Globus pallidus (tissue), 1 donor: ENCODE measurements at regions not wholly inside any gene's neighbourhood (a gene's known extent, or its start where the extent isn't known, plus 50 kb on each side); places are given as distances from the start of the nearest gene placed in this dataset.

Experiments used
- DNase-seq: peaks from one replicate; pipeline ENCODE4 v3.0.0-alpha.2; 2015; ENCODE audit warnings: low spot score

- no peak for DNase-seq
These were observed 85.2 kb upstream of the PRR23E start for GRCh38 chr3:127107491-127108375.

DNA sequence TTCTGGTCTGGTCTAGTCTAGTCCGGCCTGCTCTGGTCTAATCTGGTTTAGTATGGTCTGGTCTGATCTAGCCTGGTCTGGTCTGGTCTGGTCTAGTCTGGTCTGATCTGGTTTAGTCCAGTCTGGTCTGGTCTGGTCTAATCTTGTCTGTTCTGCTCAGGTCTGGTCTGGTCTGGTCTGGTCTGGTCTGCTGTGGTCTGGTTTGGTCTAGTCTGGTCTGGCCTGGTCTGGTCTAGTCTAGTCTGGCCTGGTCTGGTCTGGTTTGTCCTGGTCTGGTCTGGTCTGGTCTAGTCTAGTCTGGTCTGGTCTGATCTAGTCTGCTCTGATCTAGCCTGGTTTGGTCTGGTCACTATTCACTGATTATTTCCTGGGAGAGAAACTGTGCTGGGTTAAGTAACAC, 84.1 kb upstream of the PRR23E start:
- DNase-seq: no peak

- DNase-seq: no peak
These were observed 81.8 kb upstream of the PRR23E start for GRCh38 chr3:127110982-127111693.

DNA sequence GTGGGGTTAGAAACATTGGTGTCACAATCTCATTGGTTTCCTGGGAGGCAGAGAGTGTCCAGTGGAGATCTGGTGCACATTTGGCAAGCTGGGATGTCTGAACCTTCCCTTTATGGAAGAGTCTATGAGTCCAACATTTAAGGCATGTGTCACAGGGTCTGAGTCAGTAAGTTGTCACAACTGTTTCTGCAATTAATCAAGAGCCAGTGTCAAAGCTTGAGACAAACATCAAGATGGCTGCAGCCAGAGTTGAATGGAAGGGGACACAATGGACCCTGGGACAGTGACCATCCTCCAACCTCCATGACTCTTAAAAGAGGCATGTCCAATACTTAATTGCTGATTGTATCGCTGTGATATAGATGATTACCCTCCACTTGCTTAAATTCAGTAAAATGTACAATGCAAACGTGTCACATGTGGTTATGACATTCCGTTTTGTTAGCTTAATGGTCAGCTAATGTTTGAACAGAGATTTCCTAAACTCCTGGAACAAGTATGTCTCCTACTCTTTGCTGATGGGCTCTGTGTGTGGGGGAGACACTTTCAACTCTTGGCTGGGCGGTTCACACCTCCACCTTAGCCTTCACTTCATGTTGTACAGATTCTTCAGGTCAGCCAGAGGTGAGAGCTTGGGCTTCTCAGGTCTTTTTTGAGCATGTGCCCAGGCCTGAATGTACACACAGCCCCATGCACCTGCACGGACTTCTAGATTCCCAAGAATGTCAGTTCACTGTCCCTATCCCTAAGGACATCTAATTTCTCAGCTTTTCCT, 79.9 kb upstream of the PRR23E start:
- DNase-seq: no peak

DNA sequence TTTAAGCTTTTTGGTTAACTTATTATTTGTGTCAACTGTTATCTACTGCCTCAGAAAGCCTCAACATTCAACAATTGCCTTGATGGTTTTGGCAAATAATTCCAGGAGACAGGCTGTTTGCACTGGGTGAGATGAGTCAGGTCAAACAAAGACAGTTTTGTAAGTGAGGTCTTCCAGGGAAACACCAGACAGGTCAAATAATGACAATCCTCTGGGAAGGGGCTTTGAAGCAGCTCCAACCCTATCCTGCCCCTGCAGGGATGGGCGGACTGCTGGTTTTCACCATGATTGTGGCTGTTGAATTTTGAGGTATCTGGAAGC, 79.4 kb upstream of the PRR23E start:
- DNase-seq: no peak

DNA sequence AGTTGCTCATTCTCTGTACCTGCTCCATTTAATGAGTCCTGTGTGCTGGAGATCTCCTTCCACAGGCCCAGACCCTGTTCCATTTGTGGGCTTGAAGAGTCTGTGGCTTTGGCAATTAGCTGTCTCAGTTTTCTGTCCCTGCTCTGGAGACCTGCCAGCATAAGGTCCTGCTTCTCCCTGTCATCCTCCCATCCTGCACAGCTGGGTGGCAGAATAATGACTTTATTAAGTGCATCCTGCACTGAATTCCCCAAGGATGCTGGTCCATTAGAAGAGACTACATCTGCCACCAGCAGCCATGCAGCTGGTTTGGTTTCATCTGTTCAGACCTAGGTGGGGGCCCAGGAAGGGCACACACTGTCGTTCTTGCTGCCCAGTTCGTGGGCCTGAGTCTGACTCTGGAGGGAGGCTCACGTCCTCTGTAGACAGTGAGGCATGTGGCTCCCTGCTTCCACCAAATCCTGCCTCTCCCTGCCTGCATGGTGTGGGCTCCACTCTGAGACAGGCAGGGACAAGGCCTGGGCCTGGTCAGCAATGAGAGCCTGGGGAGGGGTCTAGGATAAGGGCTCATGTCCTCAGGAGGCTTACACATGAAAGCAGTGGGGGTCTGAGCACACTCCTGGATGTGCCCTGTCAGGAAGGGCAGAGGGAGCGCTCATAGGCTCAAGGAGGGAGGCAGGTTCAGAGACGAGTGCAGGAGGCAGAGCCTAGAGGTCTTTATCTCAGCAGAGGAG, 78.4 kb upstream of the PRR23E start:
- no peak for DNase-seq

DNA sequence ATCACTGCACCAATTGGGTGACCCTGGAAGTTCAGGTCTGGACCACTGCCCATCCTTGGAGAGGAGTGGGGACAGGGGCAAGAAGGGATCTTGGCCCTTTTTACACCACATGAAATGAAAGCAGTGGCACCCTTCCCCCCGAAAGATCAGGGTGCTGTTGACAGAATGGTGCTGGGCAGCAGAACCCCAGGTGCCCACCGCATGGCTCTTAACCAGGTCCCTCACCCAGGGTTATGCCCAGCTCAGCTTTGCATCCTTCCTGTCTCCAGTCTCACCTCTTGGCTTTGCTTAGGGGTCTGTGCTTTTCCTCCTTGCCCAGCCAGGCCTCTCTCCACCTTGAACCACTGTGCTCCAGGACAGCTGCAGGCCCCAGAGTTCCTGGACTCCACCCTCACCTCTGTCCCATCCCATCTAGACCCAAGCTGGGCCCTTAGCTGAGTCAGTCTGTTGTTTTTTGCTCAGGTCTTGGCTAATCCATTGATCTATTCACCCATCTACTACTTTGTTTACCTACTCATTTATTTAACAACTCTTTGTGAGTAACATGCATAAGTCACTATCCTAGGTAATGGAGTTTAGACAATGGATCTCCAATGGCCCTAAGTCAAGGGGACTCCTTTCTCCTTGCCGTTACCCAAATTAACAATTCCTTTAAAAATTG, 77.1 kb upstream of the PRR23E start:
- no peak for DNase-seq

DNA sequence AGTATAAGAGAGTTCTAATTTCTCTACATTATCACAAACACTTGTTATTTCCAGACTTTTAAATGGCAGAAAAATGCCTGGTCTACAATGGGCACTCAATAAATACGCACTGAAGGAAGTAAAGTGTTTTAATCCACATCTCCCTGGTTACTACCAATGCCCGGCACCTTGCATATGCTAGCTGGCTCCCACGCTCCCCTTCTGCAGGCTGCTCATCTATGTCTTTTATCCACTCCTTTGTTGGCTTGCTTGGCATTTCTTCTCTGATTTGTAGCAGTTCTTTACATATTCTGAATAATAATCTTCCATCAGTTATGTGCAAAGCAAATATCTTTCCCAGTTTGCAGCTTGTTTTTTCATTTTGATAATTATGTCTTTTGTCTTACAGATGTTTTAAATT, 74.6 kb upstream of the PRR23E start:
- no peak for DNase-seq

- DNase-seq: no peak
These were observed 73.1 kb upstream of the PRR23E start for GRCh38 chr3:127119693-127120464.

GRCh38 chr3:127120851-127121647, 71.9 kb upstream of the PRR23E start:
- no peak for DNase-seq

GRCh38 chr3:127121885-127122284, 71.0 kb upstream of the PRR23E start:
- no peak for DNase-seq

- DNase-seq: no peak
These were observed 69.4 kb upstream of the PRR23E start for GRCh38 chr3:127123533-127123932.

DNA sequence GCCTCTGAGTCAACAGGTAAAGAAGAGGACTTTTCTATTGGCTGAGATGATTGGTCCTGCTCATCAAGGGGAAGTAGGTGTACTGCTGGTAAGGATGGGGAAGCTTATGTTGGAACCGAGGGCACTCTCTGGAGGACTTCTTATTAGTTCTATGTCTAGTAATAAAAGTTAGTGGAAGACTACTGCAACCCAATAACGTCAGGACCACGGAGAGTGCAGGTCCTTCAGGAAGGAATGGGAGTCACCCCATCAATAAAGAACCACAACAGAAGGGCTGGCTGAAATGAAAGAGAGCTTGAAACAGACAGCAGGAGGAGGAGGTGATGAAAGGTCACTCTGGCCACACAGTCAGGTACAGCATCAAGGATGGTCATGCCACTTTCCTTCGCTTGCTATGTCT, 68.8 kb upstream of the PRR23E start:
- DNase-seq: no peak

GRCh38 chr3:127131424-127132170, 61.3 kb upstream of the PRR23E start:
- DNase-seq: no peak

DNA sequence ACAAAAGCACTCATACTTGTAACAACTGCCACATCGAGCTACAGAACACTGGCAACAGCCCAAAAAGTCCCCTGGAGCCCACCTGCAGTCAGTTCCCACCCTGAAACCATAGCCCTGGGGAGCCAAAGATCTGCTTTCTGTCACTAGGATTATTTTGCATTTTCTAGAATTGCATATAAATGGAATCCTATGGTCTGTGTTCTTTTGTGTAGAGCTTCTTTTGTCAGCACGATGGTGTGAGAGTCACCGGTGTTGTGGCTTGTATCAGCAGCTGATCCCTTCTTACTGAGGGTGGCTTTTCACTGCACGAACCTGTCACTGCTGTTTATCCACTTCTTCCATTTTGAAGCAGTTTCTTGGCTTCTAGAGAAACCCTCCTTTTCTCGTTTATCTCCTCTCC, 60.1 kb upstream of the PRR23E start:
- no peak for DNase-seq

DNA sequence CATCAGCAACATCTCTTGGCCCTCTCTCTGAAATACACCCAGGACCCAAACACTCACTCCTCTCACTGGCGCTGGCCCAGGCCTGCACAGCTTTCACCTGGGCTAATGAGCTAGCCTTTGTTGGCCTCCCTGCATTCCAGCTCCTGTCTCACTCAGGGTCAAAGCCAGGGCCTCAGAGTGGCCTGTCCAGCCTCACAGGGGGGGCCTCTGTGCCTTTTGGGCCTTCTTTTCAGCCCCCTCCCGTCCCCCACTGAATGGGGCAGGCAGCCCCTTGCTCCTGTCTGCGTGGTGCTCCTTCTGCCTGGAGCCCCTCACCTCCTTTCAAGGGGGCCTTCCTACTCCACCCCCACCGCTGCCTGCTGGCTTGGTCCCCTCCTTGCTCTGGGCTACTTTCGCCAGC, 59.0 kb upstream of the PRR23E start:
- DNase-seq: no peak

- no peak for DNase-seq
These were observed 58.5 kb upstream of the PRR23E start for GRCh38 chr3:127134466-127134865.

DNA sequence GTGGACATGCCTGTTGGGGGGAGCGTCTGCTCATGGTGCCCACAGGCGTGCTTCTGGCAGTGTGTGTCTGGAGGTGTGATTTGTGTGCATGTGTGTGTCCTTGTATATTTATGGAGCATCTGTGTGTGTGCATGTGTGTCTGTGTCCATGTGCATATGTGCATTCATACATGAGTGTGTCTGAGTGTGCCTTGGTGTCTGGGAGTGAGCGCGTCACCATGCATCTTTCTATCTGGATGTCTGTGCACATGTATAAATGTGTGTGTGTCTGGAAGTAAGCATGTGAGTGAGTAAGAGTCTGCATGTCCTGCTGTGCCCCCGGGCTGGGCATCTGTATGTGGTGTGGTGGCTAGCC, 58.1 kb upstream of the PRR23E start:
- no peak for DNase-seq
